ENCODE measurements at regions not wholly inside any gene's neighbourhood (a gene's known extent, or its start where the extent isn't known, plus 50 kb on each side); places are given as distances from the start of the nearest gene placed in this dataset.
"Not testable (repeated sequence)": the region's sequence is repeated elsewhere in the genome, so short reads cannot be mapped to it uniquely, and the experiment has no call there.

DNA sequence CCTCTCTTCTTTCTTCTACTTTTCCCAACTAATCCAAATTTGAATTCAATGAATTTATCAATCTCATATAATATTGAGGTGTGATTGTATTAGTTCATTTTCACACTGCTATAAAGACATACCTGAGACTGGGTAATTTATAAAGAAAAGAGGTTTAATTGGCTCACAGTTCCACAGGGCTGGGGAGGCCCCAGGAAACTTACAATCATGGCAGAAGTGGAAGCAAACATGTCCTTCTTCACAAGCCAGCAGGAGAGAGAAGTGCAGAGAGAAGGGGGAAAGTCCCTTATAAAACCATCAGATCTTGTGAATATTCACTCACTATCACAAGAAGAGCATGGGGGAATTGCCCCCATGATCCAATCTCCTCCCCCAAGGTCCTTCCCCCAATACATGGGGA, 667.0 kb upstream of the ANKRD30A start:
- TF ChIP-seq, protein P1, sequence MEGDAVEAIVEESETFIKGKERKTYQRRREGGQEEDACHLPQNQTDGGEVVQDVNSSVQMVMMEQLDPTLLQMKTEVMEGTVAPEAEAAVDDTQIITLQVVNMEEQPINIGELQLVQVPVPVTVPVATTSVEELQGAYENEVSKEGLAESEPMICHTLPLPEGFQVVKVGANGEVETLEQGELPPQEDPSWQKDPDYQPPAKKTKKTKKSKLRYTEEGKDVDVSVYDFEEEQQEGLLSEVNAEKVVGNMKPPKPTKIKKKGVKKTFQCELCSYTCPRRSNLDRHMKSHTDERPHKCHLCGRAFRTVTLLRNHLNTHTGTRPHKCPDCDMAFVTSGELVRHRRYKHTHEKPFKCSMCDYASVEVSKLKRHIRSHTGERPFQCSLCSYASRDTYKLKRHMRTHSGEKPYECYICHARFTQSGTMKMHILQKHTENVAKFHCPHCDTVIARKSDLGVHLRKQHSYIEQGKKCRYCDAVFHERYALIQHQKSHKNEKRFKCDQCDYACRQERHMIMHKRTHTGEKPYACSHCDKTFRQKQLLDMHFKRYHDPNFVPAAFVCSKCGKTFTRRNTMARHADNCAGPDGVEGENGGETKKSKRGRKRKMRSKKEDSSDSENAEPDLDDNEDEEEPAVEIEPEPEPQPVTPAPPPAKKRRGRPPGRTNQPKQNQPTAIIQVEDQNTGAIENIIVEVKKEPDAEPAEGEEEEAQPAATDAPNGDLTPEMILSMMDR (conservative IDR thresholded peaks at IDR 0.05): not testable (repeated sequence)
- not testable (repeated sequence) for TF ChIP-seq ZFX (IDR thresholded peaks at IDR 0.05)

Data from C4-2B (cell line).